H9 (cell line): ENCODE measurements at regions not wholly inside any gene's neighbourhood (a gene's known extent, or its start where the extent isn't known, plus 50 kb on each side); places are given as distances from the start of the nearest gene placed in this dataset.

ENCODE experiments used
- DNase-seq: peaks from one replicate; pipeline ENCODE4 v3.0.0-alpha.2; 2017
- H2AFZ ChIP-seq: one replicate; pipeline ENCODE4 v1.6.1; 2013; ENCODE audit warnings: mild to moderate bottlenecking, low read length, control low read depth, moderate library complexity
- H2AK5ac ChIP-seq: 2 replicates; pipeline ENCODE4 v1.6.1; 2013; ENCODE audit warnings: low read length, control low read depth, mixed read lengths; ENCODE audit not compliant: insufficient read length
- H2BK120ac ChIP-seq: one replicate; pipeline ENCODE4 v1.6.1; 2013; ENCODE audit warnings: low read depth, mild to moderate bottlenecking, low read length, control low read depth, inconsistent platforms; ENCODE audit not compliant: poor library complexity, severe bottlenecking
- H2BK12ac ChIP-seq: 2 replicates; pipeline ENCODE4 v1.6.1; 2013; ENCODE audit warnings: low read length, control low read depth, mixed read lengths, low read depth; ENCODE audit not compliant: insufficient read length
- H2BK15ac ChIP-seq: 2 replicates; pipeline ENCODE4 v1.6.1; 2013; ENCODE audit warnings: low read depth, low read length, control low read depth
- H2BK20ac ChIP-seq: one replicate; pipeline ENCODE4 v1.6.1; 2013; ENCODE audit warnings: low read depth, mild to moderate bottlenecking, low read length, control low read depth, inconsistent platforms; ENCODE audit not compliant: poor library complexity, severe bottlenecking
- H2BK5ac ChIP-seq: 2 replicates; pipeline ENCODE4 v1.6.1; 2013; ENCODE audit warnings: low read length, control low read depth, mixed read lengths; ENCODE audit not compliant: insufficient read length
- H3K14ac ChIP-seq: 2 replicates; pipeline ENCODE4 v1.6.1; 2013; ENCODE audit warnings: low read length, control low read depth; ENCODE audit not compliant: insufficient read depth
- H3K18ac ChIP-seq: 2 replicates; pipeline ENCODE4 v1.6.1; 2013; ENCODE audit warnings: low read depth, mild to moderate bottlenecking, mixed read lengths, low read length, control low read depth; ENCODE audit not compliant: insufficient read length
- H3K23ac ChIP-seq: 2 replicates; pipeline ENCODE4 v1.6.1; 2013; ENCODE audit warnings: low read length, control low read depth, mixed read lengths, low read depth; ENCODE audit not compliant: insufficient read length
- H3K23me2 ChIP-seq: 2 replicates; pipeline ENCODE4 v1.6.1; 2013; ENCODE audit warnings: low read depth, mild to moderate bottlenecking, mixed read lengths, low read length, control low read depth; ENCODE audit not compliant: insufficient read length, poor library complexity, severe bottlenecking
- H3K27ac ChIP-seq: 2 replicates; pipeline ENCODE4 v1.5.1; 2013; ENCODE audit warnings: low read length, control low read depth, mixed read lengths, low read depth; ENCODE audit not compliant: insufficient read length
- H3K27me3 ChIP-seq: 2 replicates; pipeline ENCODE4 v1.6.1; 2013; ENCODE audit warnings: low read length, control low read depth, inconsistent platforms; ENCODE audit not compliant: insufficient read depth
- H3K4ac ChIP-seq: 2 replicates; pipeline ENCODE4 v1.6.1; 2013; ENCODE audit warnings: low read depth, mild to moderate bottlenecking, control low read depth, inconsistent platforms, low read length, moderate library complexity
- H3K4me1 ChIP-seq: 2 replicates; pipeline ENCODE4 v1.6.1; 2013; ENCODE audit warnings: low read length, control low read depth, inconsistent platforms; ENCODE audit not compliant: insufficient read depth
- H3K4me2 ChIP-seq: 2 replicates; pipeline ENCODE4 v1.6.1; 2013; ENCODE audit warnings: low read length, control low read depth, mixed read lengths; ENCODE audit not compliant: insufficient read length, insufficient read depth
- H3K56ac ChIP-seq: 2 replicates; pipeline ENCODE4 v1.6.1; 2013; ENCODE audit warnings: low read depth, mild to moderate bottlenecking, mixed read lengths, low read length, control low read depth; ENCODE audit not compliant: insufficient read length
- H3K79me1 ChIP-seq: 2 replicates; pipeline ENCODE4 v1.6.1; 2013; ENCODE audit warnings: low read depth, mild to moderate bottlenecking, moderate library complexity, low read length, control low read depth, inconsistent platforms; ENCODE audit not compliant: insufficient read depth, poor library complexity, severe bottlenecking
- H3K79me2 ChIP-seq: 2 replicates; pipeline ENCODE4 v1.6.1; 2013; ENCODE audit warnings: low read length, control low read depth, inconsistent platforms; ENCODE audit not compliant: insufficient read depth
- H3K9ac ChIP-seq: 2 replicates; pipeline ENCODE4 v1.6.1; 2013; ENCODE audit warnings: low read length, control low read depth, mixed read lengths; ENCODE audit not compliant: insufficient read length; ENCODE audit errors: extremely low read depth
- H3K9me3 ChIP-seq: one replicate; pipeline ENCODE4 v1.6.1; 2013; ENCODE audit warnings: low read depth, low read length, inconsistent platforms; ENCODE audit not compliant: control insufficient read depth
- H3T11ph ChIP-seq: one replicate; pipeline ENCODE4 v1.6.1; 2013; ENCODE audit warnings: mild to moderate bottlenecking, low read length, control low read depth, inconsistent platforms
- H4K20me1 ChIP-seq: one replicate; pipeline ENCODE4 v1.6.1; 2013; ENCODE audit not compliant: control insufficient read depth, insufficient read length, insufficient read depth
- H4K5ac ChIP-seq: 2 replicates; pipeline ENCODE4 v1.6.1; 2013; ENCODE audit warnings: low read depth, mild to moderate bottlenecking, mixed read lengths, low read length, control low read depth; ENCODE audit not compliant: insufficient read length
- H4K8ac ChIP-seq: replicated peaks from 2 replicates; pipeline ENCODE4 v1.6.1; 2013; ENCODE audit warnings: low read length, control low read depth, mixed read lengths, low read depth; ENCODE audit not compliant: insufficient read length
- H4K91ac ChIP-seq: 2 replicates; pipeline ENCODE4 v1.6.1; 2013; ENCODE audit warnings: low read depth, mild to moderate bottlenecking, moderate library complexity, mixed read lengths, low read length, control low read depth; ENCODE audit not compliant: insufficient read length
- H3K27ac Mint-ChIP-seq, 3 experiments: 2 replicates in 2 of 3; 3 replicates in 1 of 3; pipeline ENCODE4 v1.8.0; 2020 to 2021; ENCODE audit warnings: mixed read lengths in 3 of 3, mild to moderate bottlenecking in 1 of 3, moderate library complexity in 1 of 3
- H3K27me3 Mint-ChIP-seq: 2 replicates; pipeline ENCODE4 v1.8.0; 2021; ENCODE audit warnings: low read depth, mild to moderate bottlenecking, moderate library complexity, mixed read lengths
- H3K36me3 Mint-ChIP-seq, 3 experiments: 2 replicates in 2 of 3; 3 replicates in 1 of 3; pipeline ENCODE4 v1.8.0; 2020 to 2021; ENCODE audit warnings: low read depth in 3 of 3, mixed read lengths in 3 of 3; ENCODE audit not compliant: insufficient read depth in 1 of 3
- H3K4me1 Mint-ChIP-seq, 2 experiments: 2 replicates each; pipeline ENCODE4 v1.8.0; 2020; ENCODE audit warnings: mixed read lengths in 2 of 2
- H3K4me3 Mint-ChIP-seq, 2 experiments: 2 replicates in 1 of 2; 3 replicates in 1 of 2; pipeline ENCODE4 v1.8.0; 2020 to 2021; ENCODE audit warnings: mild to moderate bottlenecking in 2 of 2, mixed read lengths in 2 of 2, moderate library complexity in 1 of 2
- H3K9me3 Mint-ChIP-seq, 2 experiments: 2 replicates in 1 of 2; 3 replicates in 1 of 2; pipeline ENCODE4 v1.8.0; 2020; ENCODE audit warnings: mild to moderate bottlenecking in 2 of 2, mixed read lengths in 2 of 2, moderate library complexity in 1 of 2
- WGBS: extraction: QIAGEN DNeasy Blood & Tissue Kit; methylation state at CpG from one replicate; pipeline ENCODE4 v1.1.7; 2013; ENCODE audit warnings: missing lambda C conversion rate, low lambda C conversion rate, mixed read lengths; ENCODE audit not compliant: insufficient read length; ENCODE audit errors: extremely low coverage; 5-methylcytosine and 5-hydroxymethylcytosine counted together
- TF ChIP-seq, protein P1 (sequence below): fragments of 200-600 bp; sonication (generic); conservative IDR thresholded peaks from 3 replicates; pipeline ENCODE4 v1.8.0; 2021; ENCODE audit warnings: antibody characterized with exemption, mild to moderate bottlenecking

DNA sequence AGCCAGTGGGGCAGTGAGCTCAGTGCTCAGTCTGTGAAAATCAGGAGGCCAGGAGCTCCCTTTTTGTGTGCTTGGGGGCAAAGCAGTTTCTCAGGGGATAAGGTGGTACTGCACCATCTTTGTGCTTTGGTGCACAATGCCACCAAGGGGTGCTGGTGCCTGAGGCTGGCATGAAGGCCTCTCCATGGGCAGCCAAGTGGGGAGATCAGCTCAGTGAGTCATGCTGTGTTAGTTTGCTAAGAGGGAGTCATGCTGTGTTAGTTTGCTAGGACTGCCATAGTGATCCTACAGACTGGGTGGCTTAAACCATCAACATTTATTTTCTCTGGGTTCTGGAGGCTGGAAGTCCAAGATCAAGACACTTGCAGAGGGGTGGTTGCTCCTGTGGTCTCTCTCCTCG is 428.1 kb downstream of the PRDM2 start:
- H4K20me1 ChIP-seq = no peaks in the 10 kb centered on the region
- no peaks in the 10 kb centered on the region for H3K27me3 ChIP-seq
- no CpG with 5 or more reads among the region's 1 CpG for WGBS
- no peaks in the 10 kb centered on the region for H3K4me1 ChIP-seq
- no peak overlapping the region for H3K18ac ChIP-seq
- H3K23ac ChIP-seq = no peak overlapping the region
- no peak overlapping the region for H2AFZ ChIP-seq
- no peak overlapping the region for H2BK20ac ChIP-seq
- no peaks in the 10 kb centered on the region for H3K23me2 ChIP-seq
- no peaks in the 10 kb centered on the region; a peak in 1 of 7 replicates for H3K36me3 Mint-ChIP-seq
- no peak overlapping the region for H4K5ac ChIP-seq
- no peak for DNase-seq
- H2BK5ac ChIP-seq = no peak overlapping the region
- no peak overlapping the region for H3K56ac ChIP-seq
- no peaks in the 10 kb centered on the region for H3K79me1 ChIP-seq
- H3K4me1 Mint-ChIP-seq = peaks cover 17 to 22% of the 10 kb centered on the region in 2 experiments
- no peaks in the 10 kb centered on the region for H3K9me3 ChIP-seq
- H2BK15ac ChIP-seq = no peak overlapping the region
- no peak overlapping the region for H4K8ac ChIP-seq
- no peak overlapping the region for H3K9ac ChIP-seq
- no peak overlapping the region for H3K27ac ChIP-seq
- no peak overlapping the region for H3K4me3 Mint-ChIP-seq
- no peak overlapping the region for H3K4me2 ChIP-seq
- H2BK12ac ChIP-seq = no peak overlapping the region
- no peaks in the 10 kb centered on the region for H3K79me2 ChIP-seq
- H2AK5ac ChIP-seq = no peak overlapping the region
- no peak overlapping the region for H4K91ac ChIP-seq
- no peak overlapping the region for H3T11ph ChIP-seq
- TF ChIP-seq, protein P1, sequence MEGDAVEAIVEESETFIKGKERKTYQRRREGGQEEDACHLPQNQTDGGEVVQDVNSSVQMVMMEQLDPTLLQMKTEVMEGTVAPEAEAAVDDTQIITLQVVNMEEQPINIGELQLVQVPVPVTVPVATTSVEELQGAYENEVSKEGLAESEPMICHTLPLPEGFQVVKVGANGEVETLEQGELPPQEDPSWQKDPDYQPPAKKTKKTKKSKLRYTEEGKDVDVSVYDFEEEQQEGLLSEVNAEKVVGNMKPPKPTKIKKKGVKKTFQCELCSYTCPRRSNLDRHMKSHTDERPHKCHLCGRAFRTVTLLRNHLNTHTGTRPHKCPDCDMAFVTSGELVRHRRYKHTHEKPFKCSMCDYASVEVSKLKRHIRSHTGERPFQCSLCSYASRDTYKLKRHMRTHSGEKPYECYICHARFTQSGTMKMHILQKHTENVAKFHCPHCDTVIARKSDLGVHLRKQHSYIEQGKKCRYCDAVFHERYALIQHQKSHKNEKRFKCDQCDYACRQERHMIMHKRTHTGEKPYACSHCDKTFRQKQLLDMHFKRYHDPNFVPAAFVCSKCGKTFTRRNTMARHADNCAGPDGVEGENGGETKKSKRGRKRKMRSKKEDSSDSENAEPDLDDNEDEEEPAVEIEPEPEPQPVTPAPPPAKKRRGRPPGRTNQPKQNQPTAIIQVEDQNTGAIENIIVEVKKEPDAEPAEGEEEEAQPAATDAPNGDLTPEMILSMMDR = no peak
- H3K27me3 Mint-ChIP-seq = peaks cover 2% of the 10 kb centered on the region
- no peak overlapping the region for H3K4ac ChIP-seq
- H3K9me3 Mint-ChIP-seq = peaks cover 3% of the 10 kb centered on the region in 2 experiments; a peak in 3 of 5 replicates
- peak overlapping the region in 2 of 3 experiments; percentile 14 to 24; a peak in 1 of 7 replicates for H3K27ac Mint-ChIP-seq
- no peak overlapping the region for H3K14ac ChIP-seq
- no peak overlapping the region for H2BK120ac ChIP-seq
